DOHH2 (cell line): ENCODE measurements at regions not wholly inside any gene's neighbourhood (a gene's known extent, or its start where the extent isn't known, plus 50 kb on each side); places are given as distances from the start of the nearest gene placed in this dataset.

Source experiments
- H3F3A ChIP-seq: fragments of 200-600 bp; sonication (generic), shearing (Covaris generic); 2 replicates; pipeline ENCODE4 v1.6.0; 2016; ENCODE audit warnings: antibody characterized with exemption, mild to moderate bottlenecking; ENCODE audit not compliant: control insufficient read depth, insufficient read depth
- H3K27ac ChIP-seq: fragments of 200-600 bp; sonication (generic); 2 replicates; pipeline ENCODE4 v1.5.1; 2014; ENCODE audit warnings: low read depth, mild to moderate bottlenecking, low read length, moderate library complexity
- H3K27me3 ChIP-seq: fragments of 200-600 bp; sonication (generic); 2 replicates; pipeline ENCODE4 v1.6.1; 2014; ENCODE audit warnings: mild to moderate bottlenecking, low read length, mixed read lengths; ENCODE audit not compliant: control insufficient read depth
- H3K36me3 ChIP-seq: fragments of 200-600 bp; sonication (generic); 2 replicates; pipeline ENCODE4 v1.6.1; 2014; ENCODE audit warnings: mild to moderate bottlenecking, low read length, moderate library complexity, mixed read lengths; ENCODE audit not compliant: control insufficient read depth
- H3K4me1 ChIP-seq: fragments of 200-600 bp; sonication (generic); 2 replicates; pipeline ENCODE4 v1.6.1; 2014; ENCODE audit warnings: mild to moderate bottlenecking, low read length, mixed read lengths; ENCODE audit not compliant: control insufficient read depth
- H3K4me2 ChIP-seq: fragments of 200-600 bp; sonication (generic); 2 replicates; pipeline ENCODE4 v1.6.0; 2014; ENCODE audit warnings: mild to moderate bottlenecking, low read length, moderate library complexity
- H3K4me3 ChIP-seq: fragments of 200-600 bp; sonication (generic); 2 replicates; pipeline ENCODE4 v1.5.1; 2014; ENCODE audit warnings: mild to moderate bottlenecking, low read length, mixed read lengths
- H3K79me2 ChIP-seq: fragments of 200-600 bp; sonication (generic); 2 replicates; pipeline ENCODE4 v1.6.1; 2014; ENCODE audit warnings: mild to moderate bottlenecking, low read length, mixed read lengths; ENCODE audit not compliant: control insufficient read depth
- H3K9me2 ChIP-seq: fragments of 200-600 bp; sonication (generic); replicated peaks from 2 replicates; pipeline ENCODE4 v1.6.1; 2014; ENCODE audit warnings: mild to moderate bottlenecking, low read length, mixed read lengths; ENCODE audit not compliant: control insufficient read depth
- H3K9me3 ChIP-seq: fragments of 200-600 bp; sonication (generic); 2 replicates; pipeline ENCODE4 v1.6.1; 2014; ENCODE audit warnings: antibody characterized with exemption, low read length, mixed read lengths; ENCODE audit not compliant: control insufficient read depth, insufficient read depth
- H4K20me1 ChIP-seq: fragments of 200-600 bp; sonication (generic); 2 replicates; pipeline ENCODE4 v1.6.0; 2014; ENCODE audit warnings: low read depth, mild to moderate bottlenecking, antibody characterized with exemption, low read length, moderate library complexity; ENCODE audit not compliant: control insufficient read depth, insufficient read depth
- EZH2phosphoT487 ChIP-seq: fragments of 200-600 bp; sonication (generic); IDR thresholded peaks from 2 replicates; pipeline ENCODE4 v1.6.1; 2017; ENCODE audit warnings: borderline replicate concordance, mild to moderate bottlenecking, antibody characterized with exemption, low read length, moderate library complexity, mixed read lengths
- TF ChIP-seq, protein P1 (sequence below): fragments of 200-600 bp; sonication (generic); IDR thresholded peaks from one replicate; pipeline ENCODE4 v1.5.1; 2014; ENCODE audit warnings: antibody characterized with exemption, mild to moderate bottlenecking, low read depth, low read length; ENCODE audit not compliant: poor library complexity, severe bottlenecking

DNA sequence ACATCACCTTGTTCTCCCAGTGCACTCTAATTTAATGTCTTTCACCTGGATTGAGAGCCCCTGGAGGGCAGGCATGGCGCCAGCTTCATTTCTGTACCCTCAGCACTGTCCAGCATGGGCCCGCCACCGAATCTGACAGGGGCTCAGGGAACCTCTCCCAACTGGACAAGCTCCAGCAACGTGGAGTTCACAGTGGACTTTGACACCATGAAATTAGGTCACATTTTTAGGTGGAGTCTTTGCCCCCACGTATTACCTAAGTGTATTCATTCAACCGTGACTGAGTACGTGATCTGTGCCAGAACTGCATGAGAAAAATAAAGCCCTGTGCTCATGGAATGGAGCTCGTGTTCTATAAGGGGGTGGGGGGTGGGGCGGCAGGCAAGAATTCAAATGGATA is 94.1 kb upstream of the ATP2B2 start:
- Histone ChIP-seq H3F3A (no peaks in the 10 kb centered on the region), H3K9me2 (no peaks in the 10 kb centered on the region), H4K20me1 (no peaks in the 10 kb centered on the region), H3K36me3 (no peaks in the 10 kb centered on the region), H3K27ac (no peak overlapping the region), H3K4me3 (no peak overlapping the region), H3K27me3 (peaks cover 4% of the 10 kb centered on the region), H3K79me2 (no peaks in the 10 kb centered on the region), H3K9me3 (no peaks in the 10 kb centered on the region), H3K4me1 (peaks cover 8% of the 10 kb centered on the region; the same call in 1 of the 2 replicates), H3K4me2 (no peak overlapping the region)
- no peak for TF ChIP-seq EZH2phosphoT487
- TF ChIP-seq, protein P1, sequence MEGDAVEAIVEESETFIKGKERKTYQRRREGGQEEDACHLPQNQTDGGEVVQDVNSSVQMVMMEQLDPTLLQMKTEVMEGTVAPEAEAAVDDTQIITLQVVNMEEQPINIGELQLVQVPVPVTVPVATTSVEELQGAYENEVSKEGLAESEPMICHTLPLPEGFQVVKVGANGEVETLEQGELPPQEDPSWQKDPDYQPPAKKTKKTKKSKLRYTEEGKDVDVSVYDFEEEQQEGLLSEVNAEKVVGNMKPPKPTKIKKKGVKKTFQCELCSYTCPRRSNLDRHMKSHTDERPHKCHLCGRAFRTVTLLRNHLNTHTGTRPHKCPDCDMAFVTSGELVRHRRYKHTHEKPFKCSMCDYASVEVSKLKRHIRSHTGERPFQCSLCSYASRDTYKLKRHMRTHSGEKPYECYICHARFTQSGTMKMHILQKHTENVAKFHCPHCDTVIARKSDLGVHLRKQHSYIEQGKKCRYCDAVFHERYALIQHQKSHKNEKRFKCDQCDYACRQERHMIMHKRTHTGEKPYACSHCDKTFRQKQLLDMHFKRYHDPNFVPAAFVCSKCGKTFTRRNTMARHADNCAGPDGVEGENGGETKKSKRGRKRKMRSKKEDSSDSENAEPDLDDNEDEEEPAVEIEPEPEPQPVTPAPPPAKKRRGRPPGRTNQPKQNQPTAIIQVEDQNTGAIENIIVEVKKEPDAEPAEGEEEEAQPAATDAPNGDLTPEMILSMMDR, result no peak

DNA sequence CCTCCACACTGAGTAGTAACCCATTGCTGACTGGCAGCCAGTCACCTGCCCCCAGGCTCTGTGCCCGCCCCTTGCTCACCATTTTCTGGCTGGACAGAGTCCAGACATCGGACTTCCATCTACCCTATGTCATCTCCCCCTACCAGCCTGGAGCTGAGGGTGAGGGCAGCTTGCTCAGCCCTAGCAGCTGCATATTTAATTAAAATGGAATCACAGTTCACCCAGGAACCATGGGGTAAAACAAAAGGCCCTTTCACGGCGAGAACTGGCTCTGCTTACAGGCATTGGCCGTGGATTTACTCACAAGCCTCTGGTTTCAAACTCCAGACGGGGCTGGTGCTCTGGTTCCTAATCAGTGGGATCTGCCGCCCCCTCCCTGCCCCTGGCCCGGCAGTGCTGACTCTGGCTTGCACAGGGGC is 94.9 kb upstream of the ATP2B2 start:
- peaks cover 8% of the 10 kb centered on the region; the same call in 1 of the 2 replicates for H3K4me1 ChIP-seq
- no peak overlapping the region for H3K4me2 ChIP-seq
- no peaks in the 10 kb centered on the region for H3K79me2 ChIP-seq
- TF ChIP-seq EZH2phosphoT487, result no peak
- TF ChIP-seq, protein P1, result no peak
- H3K9me3 ChIP-seq, result no peaks in the 10 kb centered on the region
- peaks cover 4% of the 10 kb centered on the region for H3K27me3 ChIP-seq
- no peaks in the 10 kb centered on the region for H3F3A ChIP-seq
- H4K20me1 ChIP-seq, result no peaks in the 10 kb centered on the region
- no peaks in the 10 kb centered on the region for H3K9me2 ChIP-seq
- H3K4me3 ChIP-seq, result no peak overlapping the region
- H3K36me3 ChIP-seq, result no peaks in the 10 kb centered on the region
- H3K27ac ChIP-seq, result no peak overlapping the region

DNA sequence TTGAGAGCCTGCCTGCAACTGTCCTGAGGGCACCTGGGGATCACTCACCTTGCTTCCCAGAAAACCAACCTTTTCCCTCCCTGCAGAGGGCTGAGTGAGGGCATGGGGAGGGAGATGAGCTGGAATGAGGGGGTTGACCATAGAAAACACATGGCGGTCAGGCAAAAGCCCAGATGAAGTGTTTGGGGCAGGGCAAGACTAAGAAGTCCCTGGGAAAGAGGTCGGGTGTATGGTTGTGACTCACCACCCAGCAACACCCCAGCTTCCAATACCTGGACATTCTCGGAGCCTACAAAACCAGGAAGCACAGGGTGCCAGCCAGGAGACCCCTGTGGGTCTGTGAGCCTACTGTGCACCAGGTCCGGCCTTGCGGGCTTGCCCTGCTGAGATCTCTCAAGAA is 95.3 kb upstream of the ATP2B2 start:
- Histone ChIP-seq H3K9me3 (no peaks in the 10 kb centered on the region), H3K27me3 (peaks cover 4% of the 10 kb centered on the region), H3K36me3 (no peaks in the 10 kb centered on the region), H4K20me1 (no peaks in the 10 kb centered on the region), H3F3A (no peaks in the 10 kb centered on the region), H3K4me1 (peaks cover 8% of the 10 kb centered on the region; the same call in 1 of the 2 replicates), H3K79me2 (no peaks in the 10 kb centered on the region), H3K4me2 (no peak overlapping the region), H3K27ac (no peak overlapping the region), H3K9me2 (no peaks in the 10 kb centered on the region), H3K4me3 (no peak overlapping the region)
- TF ChIP-seq, protein P1, result no peak
- TF ChIP-seq EZH2phosphoT487, result no peak
